NCI-H446 (cell line): ENCODE measurements at regions not wholly inside any gene's neighbourhood (a gene's known extent, or its start where the extent isn't known, plus 50 kb on each side); places are given as distances from the start of the nearest gene placed in this dataset.

ENCODE experiments used
- DNase-seq, 2 experiments: peaks; one replicate each; lab custom pipeline; 2025; lab: John Stamatoyannopoulos, UW

DNA sequence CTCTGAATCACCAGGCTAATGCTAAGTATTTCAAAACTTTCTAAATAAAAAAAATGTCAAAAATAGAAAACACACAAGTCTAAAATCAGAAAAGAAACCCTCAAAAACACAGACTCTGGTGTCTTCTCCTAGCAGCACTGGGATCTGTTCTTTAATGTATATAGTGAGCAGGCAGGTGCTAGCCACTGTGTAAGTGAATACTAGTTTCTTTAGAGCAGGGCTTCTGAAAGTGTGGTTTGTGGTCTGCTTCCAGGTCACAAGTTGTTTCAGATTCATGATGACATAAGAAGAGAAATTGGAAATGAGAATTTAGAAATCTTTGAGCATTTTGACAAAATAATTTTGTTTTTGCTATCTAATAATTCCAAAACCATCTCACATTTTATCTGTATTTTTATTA, 763.1 kb downstream of the USP25 start:
- DNase-seq = no peak

DNA sequence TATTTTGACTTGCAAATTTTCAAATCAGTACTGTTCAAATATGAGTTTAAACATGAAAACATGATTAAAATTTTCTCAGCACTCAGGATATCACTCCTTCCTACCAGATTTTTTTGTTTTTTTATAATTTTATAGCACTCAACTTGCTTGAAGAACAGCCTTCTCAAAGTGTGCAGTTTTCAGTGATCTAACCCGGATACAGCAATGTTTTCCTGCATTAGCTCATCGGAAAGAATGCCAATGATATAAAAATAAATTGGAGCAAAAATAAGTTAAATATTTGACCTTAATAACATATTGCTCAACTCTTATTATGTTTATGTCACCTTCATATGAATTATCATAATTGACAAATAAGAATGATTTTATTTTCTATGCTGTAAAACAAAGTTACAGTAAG, 766.8 kb downstream of the USP25 start:
- no peak for DNase-seq

DNA sequence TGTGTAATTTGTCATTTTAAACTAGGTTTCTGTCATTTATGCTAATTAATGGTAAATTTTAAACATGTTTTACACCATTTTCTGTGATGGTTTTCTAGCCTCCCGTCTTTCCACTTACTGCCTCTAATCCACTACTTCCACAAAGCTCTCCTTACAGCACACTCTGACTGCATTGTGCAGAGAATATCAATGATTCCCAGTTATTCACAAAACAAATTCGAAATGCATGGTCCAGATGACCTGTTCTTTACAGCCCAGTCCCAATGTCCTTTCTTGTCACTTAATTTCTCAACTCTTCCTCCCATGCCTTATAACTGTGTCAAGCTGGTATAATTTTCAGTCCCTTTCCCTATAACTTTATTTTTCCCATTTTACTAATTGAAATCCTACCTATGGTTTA, 770.5 kb downstream of the USP25 start:
- no peak for DNase-seq

DNA sequence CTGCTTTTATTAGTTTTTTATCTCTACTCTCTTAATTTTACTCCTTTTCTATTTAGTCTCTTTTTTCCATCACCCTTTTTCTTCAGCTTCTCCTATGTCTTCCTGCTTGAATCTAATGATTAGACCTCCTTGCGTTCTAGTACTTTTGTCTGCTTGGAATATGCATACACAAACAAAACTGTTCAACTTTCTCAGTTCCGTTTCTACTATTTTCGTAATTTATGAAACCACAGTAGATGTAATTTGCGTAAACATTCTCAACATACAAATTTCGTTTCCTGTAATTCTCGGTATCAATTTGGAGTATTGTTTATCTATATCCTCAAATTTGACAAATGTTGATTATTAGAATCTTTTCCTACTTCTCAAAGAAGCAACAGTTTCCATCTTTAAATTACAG, 772.5 kb downstream of the USP25 start:
- no peak for DNase-seq

DNA sequence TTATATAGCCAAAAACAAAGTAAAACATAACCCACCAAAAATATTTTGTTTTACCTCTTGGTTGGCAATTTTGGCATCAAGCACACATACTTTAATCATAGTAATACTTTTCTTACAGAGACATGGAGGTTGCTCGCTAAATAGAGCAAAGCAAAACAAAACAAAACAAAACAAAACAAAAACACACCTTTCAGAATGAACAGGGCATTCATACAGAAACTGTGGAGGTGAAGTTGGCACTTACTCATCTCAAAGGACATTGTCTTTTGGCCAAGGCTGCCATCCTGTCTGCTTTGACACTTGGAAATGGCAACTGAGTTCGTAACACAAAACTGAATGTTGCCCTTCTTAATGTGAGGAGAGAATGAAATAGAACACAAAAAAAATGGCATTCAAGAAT, 773.1 kb downstream of the USP25 start:
- DNase-seq = no peak

DNA sequence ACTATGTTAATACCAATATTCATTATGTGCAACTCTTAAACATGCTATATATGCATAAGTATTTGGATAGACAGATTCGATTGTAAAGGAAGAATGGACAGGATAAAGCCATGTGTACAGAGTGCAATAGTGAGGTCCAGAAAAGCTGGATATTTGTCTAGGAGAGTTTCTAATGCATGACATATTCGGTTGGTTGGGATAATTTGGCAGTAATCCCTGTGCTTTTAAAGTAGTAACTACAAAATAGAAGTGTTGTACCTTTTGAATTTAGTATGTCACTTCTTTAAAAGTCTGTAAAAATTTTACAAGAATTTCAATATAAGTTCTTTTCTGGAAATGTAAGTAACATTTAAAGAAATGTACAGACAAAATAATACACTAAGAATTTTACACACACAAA, 774.5 kb downstream of the USP25 start:
- DNase-seq = no peak

DNA sequence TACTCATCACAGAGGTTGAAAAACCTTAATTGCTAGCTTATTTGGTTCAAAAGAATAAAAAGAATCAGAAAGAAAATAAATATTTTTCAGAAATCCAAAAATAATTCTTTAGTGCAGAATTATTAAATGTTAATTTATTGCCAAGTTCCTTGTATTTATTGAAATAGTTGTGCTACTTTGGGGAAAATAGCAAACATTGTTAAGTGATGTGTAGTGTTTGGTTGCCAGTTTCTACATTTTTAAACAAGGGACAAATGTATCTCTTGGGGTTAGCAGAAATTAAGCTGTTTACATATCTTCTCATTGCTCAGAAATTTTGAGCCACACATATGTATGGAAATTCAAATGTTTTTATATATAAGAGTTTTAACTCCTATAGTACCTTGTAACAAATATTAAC, 775.0 kb downstream of the USP25 start:
- no peak for DNase-seq

DNA sequence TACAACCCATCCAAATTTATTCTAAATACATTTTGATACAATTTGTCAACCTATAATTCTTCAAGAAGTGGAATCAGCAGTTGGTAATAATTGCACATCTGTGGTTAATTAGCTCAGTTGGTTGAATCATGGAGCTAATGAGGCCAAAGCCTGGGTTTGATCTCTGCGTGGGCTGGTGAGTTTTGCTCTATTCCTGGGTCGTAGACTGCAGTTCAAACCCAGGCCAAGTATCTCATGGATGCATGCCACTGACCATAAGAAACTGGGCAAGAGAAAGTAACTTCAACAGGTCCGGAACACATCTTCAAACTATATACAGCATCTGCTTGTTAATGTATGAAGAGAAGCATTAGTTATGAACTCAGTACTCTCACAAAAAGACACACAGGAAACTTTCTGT, 779.7 kb downstream of the USP25 start:
- DNase-seq = peak in 1 of 2 experiments; percentile 36

DNA sequence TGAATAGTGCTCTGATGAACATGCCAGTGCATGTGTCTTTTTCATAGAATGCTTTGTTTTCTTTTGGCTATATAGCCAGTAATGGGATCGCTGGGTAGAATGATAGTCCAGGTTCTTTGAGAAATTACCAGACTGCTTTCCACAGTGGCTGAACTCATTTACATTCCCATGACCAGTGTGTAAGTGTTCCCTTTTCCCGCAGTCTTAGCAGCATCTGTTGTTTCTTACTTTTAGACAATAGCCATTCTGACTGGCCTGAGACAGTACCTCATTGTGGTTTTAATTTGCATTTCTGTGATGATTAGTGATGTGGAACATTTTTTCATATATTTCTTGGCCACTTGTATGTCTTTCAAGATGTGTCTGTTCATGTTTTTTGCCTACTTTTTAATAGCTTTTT, 784.5 kb downstream of the USP25 start:
- no peak for DNase-seq

DNA sequence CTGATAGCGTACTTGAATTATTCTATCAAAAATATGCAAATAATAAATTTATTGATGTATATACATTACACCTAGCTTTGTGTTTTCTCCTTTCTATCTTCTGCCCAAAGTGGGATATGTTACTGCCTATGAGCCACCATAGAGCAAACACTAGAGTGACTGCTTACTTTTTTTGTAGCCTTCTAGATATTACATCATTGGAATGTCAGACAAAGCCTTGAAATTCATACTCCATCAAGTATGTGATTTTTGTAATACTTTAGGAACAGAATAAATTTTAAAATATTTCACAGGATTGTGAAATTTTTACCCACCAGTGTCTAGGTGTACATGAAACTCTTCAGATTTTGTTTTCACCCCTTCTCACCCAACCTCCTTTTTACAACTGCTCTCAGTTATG, 787.6 kb downstream of the USP25 start:
- no peak for DNase-seq

DNA sequence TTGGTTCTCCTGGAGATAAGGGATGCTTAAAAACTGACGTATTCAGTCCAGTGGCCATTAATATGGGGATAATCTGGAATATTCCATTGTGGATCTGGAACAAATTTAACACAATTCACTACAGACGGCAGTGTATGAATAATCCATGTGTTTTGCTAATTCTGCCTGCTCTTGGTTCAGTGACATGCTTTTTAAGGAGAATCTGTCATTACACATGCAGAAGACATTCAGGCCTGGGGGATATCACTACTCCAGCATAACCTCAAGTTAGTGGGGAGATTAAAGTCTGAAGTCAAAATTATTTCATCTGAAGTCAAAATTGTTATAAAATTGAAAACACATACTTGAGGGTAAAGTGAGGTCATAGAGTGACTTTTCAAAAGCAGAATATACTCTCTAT, 789.3 kb downstream of the USP25 start:
- no peak for DNase-seq

DNA sequence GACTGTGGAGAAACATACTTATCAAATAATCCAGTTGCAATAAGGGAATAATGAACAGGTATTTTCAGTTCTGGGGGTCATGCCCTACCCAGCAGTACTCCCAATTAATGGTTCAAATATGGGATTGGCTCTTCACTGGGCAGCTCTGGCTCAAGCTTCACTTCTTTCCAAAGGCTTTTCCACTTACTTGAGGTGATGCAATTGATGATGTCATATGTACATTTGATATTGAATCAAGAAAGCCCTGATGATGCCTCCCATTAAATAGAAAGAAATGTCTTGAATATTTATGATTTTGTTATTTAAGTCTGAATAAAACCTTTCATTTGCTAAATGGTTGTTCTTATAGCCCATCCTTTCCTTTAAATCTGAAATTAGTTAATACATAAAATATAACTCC, 789.9 kb downstream of the USP25 start:
- DNase-seq = no peak

DNA sequence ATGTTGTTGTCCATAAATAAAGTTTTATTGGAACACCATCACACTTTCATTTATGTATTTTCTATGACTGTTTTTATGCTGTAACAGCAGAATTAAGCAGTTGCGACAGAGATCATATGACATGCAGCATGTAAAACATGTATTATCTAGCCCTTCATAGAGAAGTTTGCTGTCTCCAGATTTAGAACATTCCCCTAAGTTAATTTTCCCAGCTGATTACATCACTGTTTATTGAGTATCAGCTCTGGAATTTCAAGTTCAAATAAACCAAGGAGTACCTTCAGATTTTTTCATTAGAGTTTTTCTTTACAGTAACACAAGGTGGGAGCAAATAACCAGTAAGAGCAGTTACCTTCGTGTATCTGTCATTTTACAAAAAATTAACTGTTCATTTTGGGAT, 792.8 kb downstream of the USP25 start:
- DNase-seq = no peak

DNA sequence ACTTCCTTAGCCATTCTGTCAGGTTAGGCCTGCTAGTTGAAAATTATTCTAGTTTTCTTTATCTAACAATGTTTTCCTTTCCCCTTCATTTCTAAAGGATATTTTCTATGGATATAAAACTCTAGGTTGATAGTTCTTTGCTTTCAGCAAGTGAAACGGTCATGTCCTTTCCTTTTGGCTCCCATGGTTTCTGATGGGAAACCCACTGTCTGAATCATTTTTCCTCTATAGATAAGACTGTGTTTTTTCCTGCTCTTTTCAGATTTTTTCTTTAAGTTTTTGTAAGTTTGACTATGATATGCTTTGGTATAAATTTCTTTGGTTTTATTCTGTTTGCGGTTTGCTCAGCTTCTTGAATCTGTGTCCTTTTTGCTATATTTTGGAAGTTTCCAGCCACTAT, 800.9 kb downstream of the USP25 start:
- no peak for DNase-seq

DNA sequence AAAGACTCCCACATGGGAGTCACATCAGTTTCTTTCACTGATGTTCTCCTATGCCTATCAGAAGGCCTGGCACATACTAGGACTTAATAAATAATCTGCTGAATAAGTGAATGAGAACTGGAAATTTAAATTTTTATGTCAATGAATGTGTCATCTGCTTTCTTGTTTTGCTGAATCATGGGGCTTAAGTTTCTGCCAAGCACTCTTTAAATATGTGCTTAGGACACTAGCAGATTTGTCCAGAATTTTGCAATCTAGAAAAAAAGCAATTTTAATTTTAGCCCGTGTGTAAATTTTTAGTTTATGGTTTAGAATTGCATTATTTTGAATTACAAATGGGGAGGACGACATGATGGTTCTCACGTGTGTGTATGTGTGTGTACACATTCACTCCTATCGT, 803.1 kb downstream of the USP25 start:
- DNase-seq = no peak

DNA sequence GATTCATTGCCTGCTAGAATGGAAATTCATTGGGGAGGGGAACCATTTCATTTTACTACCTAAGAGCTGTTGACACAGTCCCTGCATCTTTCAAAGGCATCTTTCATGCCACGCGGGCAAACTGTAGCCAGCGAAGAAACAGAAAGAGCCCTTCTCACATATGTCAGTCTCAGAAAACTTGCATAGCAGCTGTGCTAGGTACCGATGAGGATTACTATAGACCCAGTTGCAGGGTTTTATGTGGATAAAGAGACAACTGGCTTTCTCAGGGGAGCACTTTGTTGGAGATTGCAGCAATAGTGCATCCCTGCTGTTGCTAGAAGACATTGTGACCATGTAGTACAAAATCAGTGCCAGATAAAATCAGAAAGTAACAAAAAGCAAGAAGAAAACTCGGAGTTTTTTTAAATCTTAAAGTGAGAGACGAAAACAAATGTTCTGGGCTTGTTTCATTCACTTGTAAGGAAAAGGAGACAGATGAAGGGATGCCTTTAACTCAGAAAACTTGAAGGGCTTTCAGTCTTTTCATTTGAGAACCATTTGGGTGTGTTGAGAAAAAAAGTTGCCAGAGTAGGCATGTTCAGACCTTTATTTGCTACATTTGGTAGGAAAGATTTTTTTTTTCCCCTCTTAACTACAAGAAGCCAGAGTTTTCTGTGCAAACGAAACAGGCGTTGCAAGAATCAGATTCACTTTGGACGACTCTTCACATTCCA, 804.1 kb downstream of the USP25 start:
- DNase-seq = peak in 1 of 2 experiments; percentile 46

DNA sequence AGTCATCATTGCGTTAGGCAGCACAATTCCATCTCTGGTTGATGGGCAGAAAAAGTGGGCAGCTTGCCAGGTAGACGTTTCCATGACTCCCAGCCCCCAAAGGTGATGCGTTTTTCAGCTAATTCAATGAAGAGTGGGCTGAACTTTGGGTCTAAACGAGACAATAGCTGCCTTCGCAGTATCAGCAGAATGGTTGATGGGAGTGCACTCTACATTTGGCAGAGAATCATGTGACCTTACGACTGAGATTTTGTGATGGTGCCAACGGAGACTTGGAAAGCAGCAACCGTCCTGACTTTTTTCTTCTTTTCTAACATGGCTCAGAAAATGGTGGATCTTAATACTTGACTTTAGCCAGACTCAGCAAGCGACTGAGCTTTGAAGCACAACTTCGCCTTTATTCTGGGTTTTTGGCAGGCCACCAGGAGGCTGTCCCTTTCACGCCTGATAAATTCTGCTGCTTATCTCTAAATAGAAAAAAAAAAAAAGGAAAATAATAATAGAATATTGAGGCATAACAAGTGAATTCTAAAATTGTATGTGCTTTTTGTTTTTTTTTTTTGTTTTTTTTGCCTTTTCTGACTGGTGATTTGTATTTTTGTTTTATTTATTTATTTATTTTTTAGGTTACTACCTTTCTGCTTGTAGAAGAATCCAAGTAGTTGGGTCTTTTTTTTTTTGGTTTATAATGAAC, 804.8 kb downstream of the USP25 start:
- DNase-seq = peak; percentile 87 to 91

DNA sequence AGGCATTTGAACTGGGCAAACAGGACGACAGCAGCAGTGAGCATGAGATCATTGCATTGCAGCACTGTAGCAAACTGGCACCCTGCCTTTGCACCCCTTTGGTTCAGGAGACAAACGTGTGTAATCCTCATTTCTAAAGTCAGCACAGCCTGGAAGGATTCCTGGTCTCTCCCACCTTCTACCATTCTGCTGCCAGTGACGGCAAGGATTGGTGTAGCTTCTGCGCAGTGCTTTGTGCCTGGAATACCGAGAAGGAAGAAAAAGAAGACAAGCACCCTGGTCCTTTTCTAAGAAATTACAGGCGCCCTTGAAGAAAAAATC, 805.3 kb downstream of the USP25 start:
- DNase-seq = peak; percentile 92 to 94

DNA sequence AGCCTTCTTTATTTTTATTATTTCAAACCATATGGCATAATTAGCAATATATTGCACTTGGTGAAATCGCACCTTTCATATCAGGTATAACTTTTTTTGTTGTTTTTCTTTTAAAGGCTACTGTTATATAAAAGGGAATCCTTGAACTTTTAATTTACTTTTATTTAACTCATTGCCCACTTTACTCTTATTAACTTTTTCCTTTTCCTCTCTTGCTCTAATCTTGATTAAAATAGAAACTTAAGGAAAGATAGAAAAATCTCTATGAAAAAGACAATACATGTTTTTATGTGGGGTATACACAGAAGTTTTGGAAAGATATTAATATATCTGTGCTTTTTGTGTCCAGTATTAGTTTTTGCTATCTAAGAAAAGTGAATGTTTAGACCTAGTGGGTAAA, 805.8 kb downstream of the USP25 start:
- no peak for DNase-seq

DNA sequence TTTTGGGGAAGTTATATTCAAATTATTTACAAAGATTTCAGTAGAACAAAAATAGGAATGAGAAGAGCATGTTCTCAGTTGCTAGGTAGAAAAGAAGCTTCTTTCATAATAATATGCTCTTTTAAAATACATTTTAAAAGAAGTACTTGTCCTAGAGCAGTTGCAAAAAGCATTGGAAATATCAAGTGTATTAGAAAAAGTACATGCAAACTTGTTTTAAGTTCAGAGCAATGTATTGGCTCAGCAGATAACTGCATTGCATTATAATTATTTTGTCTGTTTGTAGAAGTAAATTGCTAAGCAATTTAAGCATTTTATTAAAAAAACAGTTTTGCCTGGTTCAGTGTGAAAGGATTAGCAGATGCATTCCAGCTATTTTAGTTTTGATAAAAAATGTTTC, 806.4 kb downstream of the USP25 start:
- no peak for DNase-seq

DNA sequence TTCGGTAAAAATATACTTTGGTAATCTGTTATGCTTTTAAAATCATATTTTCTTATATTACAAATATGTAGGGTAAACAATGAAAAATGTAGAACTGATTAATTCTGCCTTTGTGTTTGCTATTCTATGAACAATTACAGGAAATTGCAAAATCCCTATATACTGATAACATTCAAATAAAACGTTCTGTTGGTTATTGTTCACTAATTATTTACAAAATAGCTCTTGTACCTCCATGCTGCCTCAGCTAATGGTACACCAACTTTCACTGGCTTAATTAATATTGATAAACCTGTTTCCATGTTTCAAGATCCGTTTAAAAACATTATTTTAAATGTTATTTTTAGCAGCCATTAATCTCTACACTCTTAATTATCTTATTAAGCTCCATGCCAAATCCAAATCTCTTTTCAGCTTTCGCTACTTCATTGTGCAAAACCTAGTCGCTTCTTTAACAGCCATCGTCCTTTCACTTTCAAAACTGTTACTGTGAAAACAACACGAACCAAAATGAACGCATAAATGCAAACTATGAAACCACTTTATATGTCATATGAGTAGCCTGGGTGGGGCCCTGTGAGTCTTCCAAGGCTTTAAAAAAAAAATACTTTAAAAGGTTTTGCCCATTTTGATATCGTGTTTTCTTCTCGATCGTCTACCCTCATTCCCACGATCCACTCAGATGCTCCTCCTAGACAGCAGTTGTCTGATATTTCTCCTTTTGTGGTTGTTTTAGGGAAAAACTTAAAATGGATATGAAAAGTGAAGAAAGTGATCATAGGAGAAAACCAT, 807.1 kb downstream of the USP25 start:
- DNase-seq = no peak

DNA sequence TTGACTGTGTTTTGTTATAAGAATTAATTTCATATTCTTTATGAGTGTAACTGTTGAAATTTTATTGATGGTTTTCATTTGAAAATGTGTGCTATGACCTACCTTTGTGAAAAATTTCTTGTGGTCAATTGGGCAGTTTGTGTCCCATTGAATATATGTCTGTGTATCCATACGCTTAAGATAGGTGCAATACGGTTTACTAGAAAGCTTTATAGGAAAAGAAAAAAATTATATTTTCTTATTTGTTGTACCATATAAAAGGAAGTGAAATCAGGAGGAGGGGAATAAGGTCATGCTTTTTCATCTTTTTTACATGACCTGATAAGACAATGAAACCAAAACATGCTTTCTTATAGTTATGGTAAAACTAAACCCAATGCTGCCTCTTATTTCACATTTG, 807.7 kb downstream of the USP25 start:
- DNase-seq = no peak

DNA sequence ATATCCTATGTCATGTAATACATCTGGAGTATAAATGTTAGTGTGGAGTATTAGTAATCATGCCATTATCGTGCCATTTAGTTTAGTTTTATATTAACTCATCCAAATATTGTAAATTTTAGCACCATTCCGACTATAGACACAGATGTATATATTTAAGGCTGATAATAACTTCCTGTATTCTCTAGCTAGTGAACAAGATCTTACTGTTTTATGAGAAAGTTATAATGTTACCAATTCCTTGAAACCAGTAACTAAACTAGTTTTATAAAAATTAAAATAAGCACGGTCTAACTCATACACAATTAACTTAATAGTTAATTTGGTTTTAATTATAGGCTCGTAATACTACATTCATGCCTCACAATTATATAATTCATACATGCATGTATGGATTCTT, 808.6 kb downstream of the USP25 start:
- no peak for DNase-seq
